ENCODE measurements at regions not wholly inside any gene's neighbourhood (a gene's known extent, or its start where the extent isn't known, plus 50 kb on each side); places are given as distances from the start of the nearest gene placed in this dataset.

GRCh38 chr5:175264406-175264805 is 179.6 kb downstream of the DRD1 start:
- Mint-ChIP-seq H3K4me1 (ENCODE audit: unreplicated experiment) (no peaks in the 10 kb centered on the region), H3K27ac (no peak overlapping the region), H3K36me3 (no peaks in the 10 kb centered on the region), H3K27me3 (peaks cover 9% of the 10 kb centered on the region), H3K9me3 (no peaks in the 10 kb centered on the region), H3K4me3 (no peak overlapping the region)
- no peak for TF ChIP-seq CTCF (conservative IDR thresholded peaks at IDR 0.05)
- DNase-seq (ENCODE audit: extremely low spot score, unreplicated experiment) = no peak

GRCh38 chr5:175263776-175264175 is 180.2 kb downstream of the DRD1 start:
- H3K9me3 Mint-ChIP-seq = no peaks in the 10 kb centered on the region
- TF ChIP-seq CTCF (conservative IDR thresholded peaks at IDR 0.05) = no peak
- no peaks in the 10 kb centered on the region for H3K4me1 Mint-ChIP-seq (ENCODE audit: unreplicated experiment)
- H3K4me3 Mint-ChIP-seq = no peak overlapping the region
- no peaks in the 10 kb centered on the region for H3K36me3 Mint-ChIP-seq
- H3K27ac Mint-ChIP-seq = no peak overlapping the region
- H3K27me3 Mint-ChIP-seq = peaks cover 6% of the 10 kb centered on the region
- DNase-seq (ENCODE audit: extremely low spot score, unreplicated experiment) = no peak

GRCh38 chr5:175261526-175261925 is 182.5 kb downstream of the DRD1 start:
- H3K36me3 Mint-ChIP-seq = no peaks in the 10 kb centered on the region
- no peaks in the 10 kb centered on the region for H3K4me1 Mint-ChIP-seq (ENCODE audit: unreplicated experiment)
- no peak for TF ChIP-seq CTCF (conservative IDR thresholded peaks at IDR 0.05)
- H3K4me3 Mint-ChIP-seq = no peak overlapping the region
- H3K9me3 Mint-ChIP-seq = no peaks in the 10 kb centered on the region
- no peak for DNase-seq (ENCODE audit: extremely low spot score, unreplicated experiment)
- H3K27me3 Mint-ChIP-seq = no peaks in the 10 kb centered on the region
- H3K27ac Mint-ChIP-seq = no peak overlapping the region

- no peaks in the 10 kb centered on the region for H3K9me3 Mint-ChIP-seq
- no peaks in the 10 kb centered on the region for H3K4me1 Mint-ChIP-seq (ENCODE audit: unreplicated experiment)
- H3K27ac Mint-ChIP-seq = no peak overlapping the region
- DNase-seq (ENCODE audit: extremely low spot score, unreplicated experiment) = no peak
- H3K27me3 Mint-ChIP-seq = no peaks in the 10 kb centered on the region
- no peak overlapping the region for H3K4me3 Mint-ChIP-seq
- no peaks in the 10 kb centered on the region for H3K36me3 Mint-ChIP-seq
- no peak for TF ChIP-seq CTCF (conservative IDR thresholded peaks at IDR 0.05)
Measured at GRCh38 chr5:175261037-175261436, 182.9 kb downstream of the DRD1 start.

- DNase-seq (ENCODE audit: extremely low spot score, unreplicated experiment) = no peak
- no peak overlapping the region for H3K27ac Mint-ChIP-seq
- no peaks in the 10 kb centered on the region for H3K4me1 Mint-ChIP-seq (ENCODE audit: unreplicated experiment)
- H3K9me3 Mint-ChIP-seq = no peaks in the 10 kb centered on the region
- H3K36me3 Mint-ChIP-seq = no peaks in the 10 kb centered on the region
- TF ChIP-seq CTCF (conservative IDR thresholded peaks at IDR 0.05) = no peak
- no peaks in the 10 kb centered on the region for H3K27me3 Mint-ChIP-seq
- H3K4me3 Mint-ChIP-seq = no peak overlapping the region
Measured at GRCh38 chr5:175257847-175258194, 186.2 kb downstream of the DRD1 start.

- H3K4me1 Mint-ChIP-seq (ENCODE audit: unreplicated experiment) = no peaks in the 10 kb centered on the region
- H3K27me3 Mint-ChIP-seq = peaks cover 5% of the 10 kb centered on the region
- no peaks in the 10 kb centered on the region for H3K36me3 Mint-ChIP-seq
- H3K27ac Mint-ChIP-seq = no peak overlapping the region
- no peak overlapping the region for H3K4me3 Mint-ChIP-seq
- no peaks in the 10 kb centered on the region for H3K9me3 Mint-ChIP-seq
- DNase-seq (ENCODE audit: extremely low spot score, unreplicated experiment) = no peak
- no peak for TF ChIP-seq CTCF (conservative IDR thresholded peaks at IDR 0.05)
Measured at GRCh38 chr5:175257128-175257846, 186.7 kb downstream of the DRD1 start.

Data from type B pancreatic cell (in vitro differentiated cells).